ENCODE measurements at regions not wholly inside any gene's neighbourhood (a gene's known extent, or its start where the extent isn't known, plus 50 kb on each side); places are given as distances from the start of the nearest gene placed in this dataset.

- DNase-seq (ENCODE audit: low read depth, low spot score): no peak
- ChIA-PET RAD21 (ENCODE audit: low non-redundant PET in 1 of 2, low total read pairs in 2 of 2, uncharacterized antibody in 2 of 2, unreplicated experiment in 2 of 2) (no interaction called here), CTCF (no interaction called here), POLR2A (no interaction called here)
- Histone ChIP-seq H3K27ac (ENCODE audit: low read depth, low read length) (no peak overlapping the region), H3K27me3 (ENCODE audit: insufficient read depth, low read length) (no peaks in the 10 kb centered on the region), H3K9ac (ENCODE audit: low read length) (no peak overlapping the region), H3K79me2 (ENCODE audit: insufficient read depth, low read length) (no peaks in the 10 kb centered on the region), H3K4me3 (replicated peaks in 1 of 2; ENCODE audit: low read depth in 1 of 2, low read length in 2 of 2) (no peak overlapping the region), H4K20me1 (ENCODE audit: insufficient read depth) (no peaks in the 10 kb centered on the region), H3K4me1 (ENCODE audit: control insufficient read depth in 1 of 2, insufficient read depth in 2 of 2, low read length in 2 of 2) (no peaks in the 10 kb centered on the region), H3K4me2 (ENCODE audit: low read length) (no peak overlapping the region), H3K9me3 (ENCODE audit: control insufficient read depth in 1 of 2, insufficient read depth in 1 of 2, low read depth in 1 of 2, low read length in 2 of 2) (no peaks in the 10 kb centered on the region), H3K9me2 (ENCODE audit: insufficient read depth) (no peaks in the 10 kb centered on the region), H3K36me3 (ENCODE audit: control insufficient read depth in 1 of 2, insufficient read depth in 2 of 2, low read length in 2 of 2) (no peaks in the 10 kb centered on the region), H2AFZ (ENCODE audit: low read depth, low read length, poor library complexity, severe bottlenecking) (no peak overlapping the region)
- BruUV-seq (replicated peaks): no TSS peak
- intact Hi-C loops (cut with micrococcal nuclease): no loop called here
- TF ChIP-seq, protein P1, sequence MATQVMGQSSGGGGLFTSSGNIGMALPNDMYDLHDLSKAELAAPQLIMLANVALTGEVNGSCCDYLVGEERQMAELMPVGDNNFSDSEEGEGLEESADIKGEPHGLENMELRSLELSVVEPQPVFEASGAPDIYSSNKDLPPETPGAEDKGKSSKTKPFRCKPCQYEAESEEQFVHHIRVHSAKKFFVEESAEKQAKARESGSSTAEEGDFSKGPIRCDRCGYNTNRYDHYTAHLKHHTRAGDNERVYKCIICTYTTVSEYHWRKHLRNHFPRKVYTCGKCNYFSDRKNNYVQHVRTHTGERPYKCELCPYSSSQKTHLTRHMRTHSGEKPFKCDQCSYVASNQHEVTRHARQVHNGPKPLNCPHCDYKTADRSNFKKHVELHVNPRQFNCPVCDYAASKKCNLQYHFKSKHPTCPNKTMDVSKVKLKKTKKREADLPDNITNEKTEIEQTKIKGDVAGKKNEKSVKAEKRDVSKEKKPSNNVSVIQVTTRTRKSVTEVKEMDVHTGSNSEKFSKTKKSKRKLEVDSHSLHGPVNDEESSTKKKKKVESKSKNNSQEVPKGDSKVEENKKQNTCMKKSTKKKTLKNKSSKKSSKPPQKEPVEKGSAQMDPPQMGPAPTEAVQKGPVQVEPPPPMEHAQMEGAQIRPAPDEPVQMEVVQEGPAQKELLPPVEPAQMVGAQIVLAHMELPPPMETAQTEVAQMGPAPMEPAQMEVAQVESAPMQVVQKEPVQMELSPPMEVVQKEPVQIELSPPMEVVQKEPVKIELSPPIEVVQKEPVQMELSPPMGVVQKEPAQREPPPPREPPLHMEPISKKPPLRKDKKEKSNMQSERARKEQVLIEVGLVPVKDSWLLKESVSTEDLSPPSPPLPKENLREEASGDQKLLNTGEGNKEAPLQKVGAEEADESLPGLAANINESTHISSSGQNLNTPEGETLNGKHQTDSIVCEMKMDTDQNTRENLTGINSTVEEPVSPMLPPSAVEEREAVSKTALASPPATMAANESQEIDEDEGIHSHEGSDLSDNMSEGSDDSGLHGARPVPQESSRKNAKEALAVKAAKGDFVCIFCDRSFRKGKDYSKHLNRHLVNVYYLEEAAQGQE (IDR thresholded peaks at IDR 0.05; ENCODE audit: low read depth): no peak
- TF ChIP-seq ZNF274 (IDR thresholded peaks at IDR 0.05; ENCODE audit: low read depth, low read length) (no peak), POLR2A (IDR thresholded peaks at IDR 0.05; ENCODE audit: borderline replicate concordance, extremely low read depth, insufficient read depth, insufficient read length) (no peak), YY1 (IDR thresholded peaks at IDR 0.05; ENCODE audit: extremely low read depth, insufficient replicate concordance, low read depth, low read length) (no peak), EZH2 (IDR thresholded peaks at IDR 0.05) (no peak), TCF7L2 (IDR thresholded peaks at IDR 0.05; ENCODE audit: borderline replicate concordance, extremely low read depth, insufficient read depth, insufficient read length) (no peak), EZH2phosphoT487 (IDR thresholded peaks at IDR 0.05; ENCODE audit: borderline replicate concordance) (no peak)
- TF ChIP-seq, protein P2, sequence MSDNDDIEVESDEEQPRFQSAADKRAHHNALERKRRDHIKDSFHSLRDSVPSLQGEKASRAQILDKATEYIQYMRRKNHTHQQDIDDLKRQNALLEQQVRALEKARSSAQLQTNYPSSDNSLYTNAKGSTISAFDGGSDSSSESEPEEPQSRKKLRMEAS (IDR thresholded peaks at IDR 0.05): no peak
- TF ChIP-seq, protein P3, sequence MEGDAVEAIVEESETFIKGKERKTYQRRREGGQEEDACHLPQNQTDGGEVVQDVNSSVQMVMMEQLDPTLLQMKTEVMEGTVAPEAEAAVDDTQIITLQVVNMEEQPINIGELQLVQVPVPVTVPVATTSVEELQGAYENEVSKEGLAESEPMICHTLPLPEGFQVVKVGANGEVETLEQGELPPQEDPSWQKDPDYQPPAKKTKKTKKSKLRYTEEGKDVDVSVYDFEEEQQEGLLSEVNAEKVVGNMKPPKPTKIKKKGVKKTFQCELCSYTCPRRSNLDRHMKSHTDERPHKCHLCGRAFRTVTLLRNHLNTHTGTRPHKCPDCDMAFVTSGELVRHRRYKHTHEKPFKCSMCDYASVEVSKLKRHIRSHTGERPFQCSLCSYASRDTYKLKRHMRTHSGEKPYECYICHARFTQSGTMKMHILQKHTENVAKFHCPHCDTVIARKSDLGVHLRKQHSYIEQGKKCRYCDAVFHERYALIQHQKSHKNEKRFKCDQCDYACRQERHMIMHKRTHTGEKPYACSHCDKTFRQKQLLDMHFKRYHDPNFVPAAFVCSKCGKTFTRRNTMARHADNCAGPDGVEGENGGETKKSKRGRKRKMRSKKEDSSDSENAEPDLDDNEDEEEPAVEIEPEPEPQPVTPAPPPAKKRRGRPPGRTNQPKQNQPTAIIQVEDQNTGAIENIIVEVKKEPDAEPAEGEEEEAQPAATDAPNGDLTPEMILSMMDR (IDR thresholded peaks at IDR 0.05 in 2 of 3, conservative IDR thresholded peaks at IDR 0.05 in 1 of 3; ENCODE audit: borderline replicate concordance in 1 of 3, insufficient read depth in 1 of 3, low read depth in 2 of 3, low read length in 2 of 3): no peak
- no peak for ATAC-seq
These were observed 64.0 kb upstream of the ZEB2 start for GRCh38 chr2:144583741-144584453.
